Astrocyte (in vitro differentiated cells and primary cell): ENCODE measurements at regions not wholly inside any gene's neighbourhood (a gene's known extent, or its start where the extent isn't known, plus 50 kb on each side); places are given as distances from the start of the nearest gene placed in this dataset.

Source experiments
- DNase-seq: peaks from one replicate; pipeline ENCODE4 v3.0.0-alpha.2; 2010; ENCODE audit warnings: low read depth
- FAIRE-seq: peaks from 2 replicates; lab custom pipeline; 2011; peaks lifted over from hg19 to GRCh38; lab: Jason Lieb, UNC
- H2AFZ ChIP-seq: 2 replicates; pipeline ENCODE4 v1.6.0; 2012; ENCODE audit warnings: low read depth, low read length, inconsistent platforms
- H3K27ac ChIP-seq: 2 replicates; pipeline ENCODE4 v1.5.1; 2011; ENCODE audit warnings: low read depth, low read length, inconsistent platforms
- H3K27me3 ChIP-seq: 2 replicates; pipeline ENCODE4 v1.6.0; 2011; ENCODE audit warnings: low read length, inconsistent platforms; ENCODE audit not compliant: insufficient read depth
- H3K36me3 ChIP-seq: 2 replicates; pipeline ENCODE4 v1.5.1; 2011; ENCODE audit warnings: low read length, inconsistent platforms; ENCODE audit not compliant: insufficient read depth
- H3K4me1 ChIP-seq: 2 replicates; pipeline ENCODE4 v1.5.1; 2011; ENCODE audit warnings: low read length, inconsistent platforms; ENCODE audit not compliant: insufficient read depth
- H3K4me2 ChIP-seq: 2 replicates; pipeline ENCODE4 v1.6.0; 2012; ENCODE audit warnings: low read length, inconsistent platforms
- H3K4me3 ChIP-seq: 2 replicates; pipeline ENCODE4 v1.5.1; 2011; ENCODE audit warnings: low read depth, mild to moderate bottlenecking, low read length, inconsistent platforms; ENCODE audit not compliant: insufficient read depth
- H3K79me2 ChIP-seq: 2 replicates; pipeline ENCODE4 v1.6.0; 2012; ENCODE audit warnings: mild to moderate bottlenecking, low read length, inconsistent platforms; ENCODE audit not compliant: insufficient read depth
- H3K9ac ChIP-seq: 2 replicates; pipeline ENCODE4 v1.6.0; 2012; ENCODE audit warnings: mild to moderate bottlenecking, low read length, inconsistent platforms
- H3K9me3 ChIP-seq: 2 replicates; pipeline ENCODE4 v1.5.1; 2012; ENCODE audit warnings: low read depth, mild to moderate bottlenecking, low read length, inconsistent platforms; ENCODE audit not compliant: insufficient read depth
- H4K20me1 ChIP-seq: 2 replicates; pipeline ENCODE4 v1.6.0; 2012; ENCODE audit warnings: low read length, inconsistent platforms; ENCODE audit not compliant: insufficient read depth
- H3K27ac Mint-ChIP-seq: one replicate; pipeline ENCODE4 v1.8.0; 2021; ENCODE audit warnings: mild to moderate bottlenecking, mixed read lengths; ENCODE audit not compliant: unreplicated experiment
- H3K27me3 Mint-ChIP-seq: one replicate; pipeline ENCODE4 v1.8.0; 2021; ENCODE audit warnings: low read depth, mixed read lengths; ENCODE audit not compliant: unreplicated experiment
- H3K36me3 Mint-ChIP-seq: one replicate; pipeline ENCODE4 v1.8.0; 2021; ENCODE audit warnings: low read depth, mixed read lengths; ENCODE audit not compliant: unreplicated experiment
- H3K4me1 Mint-ChIP-seq: one replicate; pipeline ENCODE4 v1.8.0; 2021; ENCODE audit warnings: low read depth, mixed read lengths; ENCODE audit not compliant: unreplicated experiment
- H3K4me3 Mint-ChIP-seq: one replicate; pipeline ENCODE4 v1.8.0; 2021; ENCODE audit warnings: mild to moderate bottlenecking, moderate library complexity, mixed read lengths; ENCODE audit not compliant: unreplicated experiment
- H3K9me3 Mint-ChIP-seq: one replicate; pipeline ENCODE4 v1.8.0; 2021; ENCODE audit warnings: mild to moderate bottlenecking, mixed read lengths; ENCODE audit not compliant: unreplicated experiment
- EZH2 ChIP-seq: IDR thresholded peaks from 2 replicates; pipeline ENCODE4 v1.6.1; 2012; ENCODE audit warnings: mild to moderate bottlenecking, low read length, inconsistent platforms; ENCODE audit not compliant: insufficient read depth
- TF ChIP-seq, protein P1 (sequence below): IDR thresholded peaks from 2 replicates; pipeline ENCODE4 v1.5.1; 2011; ENCODE audit warnings: low read depth, mild to moderate bottlenecking, inconsistent platforms, low read length, moderate library complexity; ENCODE audit not compliant: insufficient read depth

DNA sequence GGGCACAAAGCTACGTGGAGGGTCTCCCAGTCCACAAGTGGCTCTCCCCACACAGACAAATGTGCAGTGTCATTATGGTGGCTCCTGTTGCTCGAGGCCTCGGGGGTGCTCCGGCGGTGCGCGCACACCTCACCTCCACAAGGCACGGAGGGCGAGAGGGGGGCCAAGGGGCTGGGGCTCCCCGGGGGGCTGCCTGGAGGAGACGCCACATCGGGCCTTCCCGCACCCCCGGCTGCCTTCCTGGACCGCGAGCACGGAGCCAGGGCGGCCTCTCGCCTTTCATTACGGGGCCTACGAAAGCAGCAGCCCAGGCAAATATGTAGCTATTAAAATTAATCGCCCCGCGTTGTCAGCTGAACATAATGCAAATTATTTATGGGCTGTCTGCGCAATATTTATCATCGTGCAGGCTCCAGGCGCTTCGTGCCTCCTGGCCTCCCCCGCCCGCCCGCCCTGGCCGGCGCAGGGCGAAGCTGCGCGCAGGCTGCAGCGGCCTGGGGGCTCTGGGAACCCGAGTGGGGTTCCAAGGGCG lies 70.8 kb upstream of the BCOR start:
- Mint-ChIP-seq H3K9me3 (peaks cover 4% of the 10 kb centered on the region), H3K27me3 (peaks cover 37% of the 10 kb centered on the region), H3K36me3 (peaks cover 1% of the 10 kb centered on the region), H3K27ac (no peak overlapping the region), H3K4me3 (no peak overlapping the region), H3K4me1 (peaks cover 1% of the 10 kb centered on the region)
- Histone ChIP-seq H3K36me3 (no peaks in the 10 kb centered on the region), H3K27ac (no peak overlapping the region), H4K20me1 (no peaks in the 10 kb centered on the region), H3K79me2 (no peaks in the 10 kb centered on the region), H2AFZ (no peak overlapping the region), H3K9ac (no peak overlapping the region), H3K4me2 (peak overlapping the region; percentile 83), H3K9me3 (no peaks in the 10 kb centered on the region), H3K27me3 (no peaks in the 10 kb centered on the region), H3K4me1 (peaks cover 29% of the 10 kb centered on the region), H3K4me3 (no peak overlapping the region)
- DNase-seq (no peak), FAIRE-seq (no peak)
- TF ChIP-seq, protein P1, sequence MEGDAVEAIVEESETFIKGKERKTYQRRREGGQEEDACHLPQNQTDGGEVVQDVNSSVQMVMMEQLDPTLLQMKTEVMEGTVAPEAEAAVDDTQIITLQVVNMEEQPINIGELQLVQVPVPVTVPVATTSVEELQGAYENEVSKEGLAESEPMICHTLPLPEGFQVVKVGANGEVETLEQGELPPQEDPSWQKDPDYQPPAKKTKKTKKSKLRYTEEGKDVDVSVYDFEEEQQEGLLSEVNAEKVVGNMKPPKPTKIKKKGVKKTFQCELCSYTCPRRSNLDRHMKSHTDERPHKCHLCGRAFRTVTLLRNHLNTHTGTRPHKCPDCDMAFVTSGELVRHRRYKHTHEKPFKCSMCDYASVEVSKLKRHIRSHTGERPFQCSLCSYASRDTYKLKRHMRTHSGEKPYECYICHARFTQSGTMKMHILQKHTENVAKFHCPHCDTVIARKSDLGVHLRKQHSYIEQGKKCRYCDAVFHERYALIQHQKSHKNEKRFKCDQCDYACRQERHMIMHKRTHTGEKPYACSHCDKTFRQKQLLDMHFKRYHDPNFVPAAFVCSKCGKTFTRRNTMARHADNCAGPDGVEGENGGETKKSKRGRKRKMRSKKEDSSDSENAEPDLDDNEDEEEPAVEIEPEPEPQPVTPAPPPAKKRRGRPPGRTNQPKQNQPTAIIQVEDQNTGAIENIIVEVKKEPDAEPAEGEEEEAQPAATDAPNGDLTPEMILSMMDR: no peak
- TF ChIP-seq EZH2: no peak

DNA sequence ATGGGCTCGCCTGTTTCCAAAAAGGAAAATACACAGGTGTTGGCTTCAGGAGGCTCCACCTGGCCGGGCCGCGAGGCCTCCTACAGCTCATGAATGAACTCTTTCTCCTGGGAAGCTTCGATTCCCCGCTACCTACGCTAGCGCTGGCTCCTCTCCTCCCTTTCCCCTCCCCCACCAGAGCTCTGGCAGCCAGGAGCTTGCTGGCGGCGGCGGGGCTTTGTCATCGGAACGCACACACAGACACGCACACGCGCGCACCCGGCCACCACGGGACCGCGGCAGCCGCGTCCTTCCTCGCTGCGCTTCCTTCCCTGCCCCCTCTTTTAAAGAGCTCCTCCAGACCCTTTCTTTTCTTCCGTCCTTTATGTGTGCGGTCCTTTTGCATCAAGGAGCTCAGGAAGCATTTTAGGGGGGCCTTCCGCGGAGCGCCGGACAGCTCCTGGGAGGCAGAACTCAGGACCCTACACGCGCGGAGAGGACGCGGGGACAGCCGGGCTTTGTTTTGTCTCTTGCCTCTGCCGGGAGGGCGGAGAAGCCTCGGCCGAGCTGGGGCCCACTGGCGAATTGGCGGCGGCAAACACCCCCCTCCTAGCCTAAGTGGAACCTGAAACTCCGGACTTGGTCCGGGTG lies 70.2 kb upstream of the BCOR start:
- Mint-ChIP-seq H3K36me3 (no peaks in the 10 kb centered on the region), H3K9me3 (peaks cover 2% of the 10 kb centered on the region), H3K27ac (no peak overlapping the region), H3K27me3 (peaks cover 35% of the 10 kb centered on the region), H3K4me3 (peak overlapping the region; percentile 66), H3K4me1 (peaks cover 1% of the 10 kb centered on the region)
- FAIRE-seq (no peak), DNase-seq (no peak)
- H3K9me3 ChIP-seq: no peaks in the 10 kb centered on the region
- no peaks in the 10 kb centered on the region for H3K27me3 ChIP-seq
- TF ChIP-seq, protein P1: no peak
- TF ChIP-seq EZH2: no peak
- no peaks in the 10 kb centered on the region for H3K79me2 ChIP-seq
- H4K20me1 ChIP-seq: no peaks in the 10 kb centered on the region
- H3K4me3 ChIP-seq: peak overlapping the region; percentile 50
- peak overlapping the region; percentile 29 for H3K9ac ChIP-seq
- peak overlapping the region; percentile 83 for H3K4me2 ChIP-seq
- H3K4me1 ChIP-seq: peaks cover 29% of the 10 kb centered on the region
- H3K36me3 ChIP-seq: no peaks in the 10 kb centered on the region
- no peak overlapping the region for H3K27ac ChIP-seq
- peak overlapping the region; percentile 69 for H2AFZ ChIP-seq
